ENCODE measurements at regions not wholly inside any gene's neighbourhood (a gene's known extent, or its start where the extent isn't known, plus 50 kb on each side); places are given as distances from the start of the nearest gene placed in this dataset.

DNA sequence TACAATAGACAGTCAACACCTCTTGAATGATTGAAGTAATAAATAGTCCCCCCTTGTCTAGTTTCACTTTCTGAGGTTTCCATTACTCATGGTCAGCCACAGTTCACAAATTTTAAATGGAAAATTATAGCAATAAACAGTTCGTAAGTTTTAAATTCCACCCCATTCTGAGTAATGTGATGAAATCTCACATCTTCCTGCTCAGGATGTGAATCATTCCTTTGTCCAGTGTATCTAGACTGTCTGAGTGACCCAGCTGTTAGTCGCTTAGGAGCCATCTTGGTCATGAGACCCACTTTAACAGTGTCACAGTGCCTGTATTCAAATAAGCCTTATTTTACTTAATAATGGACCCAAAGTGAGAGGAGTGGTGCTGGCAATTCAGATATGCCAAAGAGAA lies 311.6 kb upstream of the PRR16 start:
- no peak for TF ChIP-seq POLR2A (IDR thresholded peaks at IDR 0.05)
- TF ChIP-seq, protein P1, sequence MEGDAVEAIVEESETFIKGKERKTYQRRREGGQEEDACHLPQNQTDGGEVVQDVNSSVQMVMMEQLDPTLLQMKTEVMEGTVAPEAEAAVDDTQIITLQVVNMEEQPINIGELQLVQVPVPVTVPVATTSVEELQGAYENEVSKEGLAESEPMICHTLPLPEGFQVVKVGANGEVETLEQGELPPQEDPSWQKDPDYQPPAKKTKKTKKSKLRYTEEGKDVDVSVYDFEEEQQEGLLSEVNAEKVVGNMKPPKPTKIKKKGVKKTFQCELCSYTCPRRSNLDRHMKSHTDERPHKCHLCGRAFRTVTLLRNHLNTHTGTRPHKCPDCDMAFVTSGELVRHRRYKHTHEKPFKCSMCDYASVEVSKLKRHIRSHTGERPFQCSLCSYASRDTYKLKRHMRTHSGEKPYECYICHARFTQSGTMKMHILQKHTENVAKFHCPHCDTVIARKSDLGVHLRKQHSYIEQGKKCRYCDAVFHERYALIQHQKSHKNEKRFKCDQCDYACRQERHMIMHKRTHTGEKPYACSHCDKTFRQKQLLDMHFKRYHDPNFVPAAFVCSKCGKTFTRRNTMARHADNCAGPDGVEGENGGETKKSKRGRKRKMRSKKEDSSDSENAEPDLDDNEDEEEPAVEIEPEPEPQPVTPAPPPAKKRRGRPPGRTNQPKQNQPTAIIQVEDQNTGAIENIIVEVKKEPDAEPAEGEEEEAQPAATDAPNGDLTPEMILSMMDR (IDR thresholded peaks at IDR 0.05) = no peak
